Lung (tissue), 11 donors: ENCODE measurements at regions not wholly inside any gene's neighbourhood (a gene's known extent, or its start where the extent isn't known, plus 50 kb on each side); places are given as distances from the start of the nearest gene placed in this dataset.

ENCODE experiments used
- ATAC-seq: fragments of 200-7000 bp; cut with Tn5 transposase; one replicate; pipeline ENCODE4 v1.9.1; 2020; ENCODE audit warnings: moderate number of reproducible peaks; ENCODE audit not compliant: insufficient read depth, low FRiP score
- DNase-seq, 3 donors: peaks; one replicate each; pipeline ENCODE4 v3.0.0-alpha.2; 2013 to 2017
- H3K27ac ChIP-seq, 2 donors: one replicate each; pipeline ENCODE4 v1.5.1; 2013; ENCODE audit warnings: mild to moderate bottlenecking in 2 of 2, moderate library complexity in 2 of 2, control low read depth in 1 of 2, inconsistent platforms in 1 of 2, low read depth in 1 of 2, low read length in 1 of 2
- H3K27me3 ChIP-seq, 3 donors: one replicate each; pipeline ENCODE4 v1.5.1; 2013; ENCODE audit warnings: low read length in 2 of 3; ENCODE audit not compliant: control insufficient read depth in 3 of 3, insufficient read depth in 3 of 3
- H3K36me3 ChIP-seq, 4 donors: one replicate each; pipeline ENCODE4 v1.5.1; 2013; ENCODE audit warnings: low read length in 4 of 4, mild to moderate bottlenecking in 1 of 4, moderate library complexity in 1 of 4; ENCODE audit not compliant: control insufficient read depth in 4 of 4, insufficient read depth in 4 of 4
- H3K4me1 ChIP-seq, 5 donors: one replicate each; pipeline ENCODE4 v1.5.1; 2013; ENCODE audit warnings: low read length in 5 of 5, mild to moderate bottlenecking in 2 of 5, moderate library complexity in 1 of 5; ENCODE audit not compliant: control insufficient read depth in 5 of 5, insufficient read depth in 5 of 5
- H3K4me3 ChIP-seq: one replicate; pipeline ENCODE4 v1.5.1; 2013; ENCODE audit warnings: mild to moderate bottlenecking, control low read depth, moderate library complexity
- H3K9ac ChIP-seq, 2 donors: one replicate each; pipeline ENCODE4 v1.5.1; 2013; ENCODE audit warnings: low read length in 2 of 2, control low read depth in 1 of 2; ENCODE audit not compliant: insufficient read depth in 1 of 2
- H3K9me3 ChIP-seq, 4 donors: one replicate each; pipeline ENCODE4 v1.5.1; 2013; ENCODE audit warnings: low read length in 3 of 4, mild to moderate bottlenecking in 1 of 4, moderate library complexity in 1 of 4; ENCODE audit not compliant: control insufficient read depth in 4 of 4, insufficient read depth in 3 of 4
- WGBS, 2 donors: extraction: QIAGEN DNeasy Blood & Tissue Kit; methylation state at CpG; one replicate each; pipeline ENCODE4 v1.1.7; 2013; 5-methylcytosine and 5-hydroxymethylcytosine counted together
- TF ChIP-seq, protein P1 (sequence below): IDR thresholded peaks from 2 replicates; pipeline ENCODE4 v1.5.1; 2012; ENCODE audit warnings: mild to moderate bottlenecking; ENCODE audit errors: control extremely low read depth, extremely low read depth
- donor health status: control.
- donor health status: control.
- donor health status: Bipolar disorder and iron deficiency.
- donor health status: healthy.
- donor health status: DM: yes; HTN: yes; CAD: no.

- H3K27ac ChIP-seq: no peak overlapping the region
- peaks cover 0 to 7% (median 2%) of the 10 kb centered on the region in 5 donors for H3K4me1 ChIP-seq
- H3K9me3 ChIP-seq: peaks cover 0 to 10% (median 3%) of the 10 kb centered on the region in 4 donors
- no peaks in the 10 kb centered on the region for H3K36me3 ChIP-seq
- WGBS, 2 donors: 70 to 88% methylated on average over 7 of the region's 7 CpGs
- no peak for DNase-seq
- H3K4me3 ChIP-seq: no peak overlapping the region
- ATAC-seq: no peak
- no peaks in the 10 kb centered on the region for H3K27me3 ChIP-seq
- H3K9ac ChIP-seq: no peak overlapping the region
- TF ChIP-seq, protein P1, sequence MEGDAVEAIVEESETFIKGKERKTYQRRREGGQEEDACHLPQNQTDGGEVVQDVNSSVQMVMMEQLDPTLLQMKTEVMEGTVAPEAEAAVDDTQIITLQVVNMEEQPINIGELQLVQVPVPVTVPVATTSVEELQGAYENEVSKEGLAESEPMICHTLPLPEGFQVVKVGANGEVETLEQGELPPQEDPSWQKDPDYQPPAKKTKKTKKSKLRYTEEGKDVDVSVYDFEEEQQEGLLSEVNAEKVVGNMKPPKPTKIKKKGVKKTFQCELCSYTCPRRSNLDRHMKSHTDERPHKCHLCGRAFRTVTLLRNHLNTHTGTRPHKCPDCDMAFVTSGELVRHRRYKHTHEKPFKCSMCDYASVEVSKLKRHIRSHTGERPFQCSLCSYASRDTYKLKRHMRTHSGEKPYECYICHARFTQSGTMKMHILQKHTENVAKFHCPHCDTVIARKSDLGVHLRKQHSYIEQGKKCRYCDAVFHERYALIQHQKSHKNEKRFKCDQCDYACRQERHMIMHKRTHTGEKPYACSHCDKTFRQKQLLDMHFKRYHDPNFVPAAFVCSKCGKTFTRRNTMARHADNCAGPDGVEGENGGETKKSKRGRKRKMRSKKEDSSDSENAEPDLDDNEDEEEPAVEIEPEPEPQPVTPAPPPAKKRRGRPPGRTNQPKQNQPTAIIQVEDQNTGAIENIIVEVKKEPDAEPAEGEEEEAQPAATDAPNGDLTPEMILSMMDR: no peak
Measured at GRCh38 chr5:173395933-173396308, 67.7 kb upstream of the STC2 start.

GRCh38 chr5:173395257-173395932, 67.2 kb upstream of the STC2 start:
- TF ChIP-seq, protein P1: no peak
- Histone ChIP-seq H3K27me3 (no peaks in the 10 kb centered on the region), H3K36me3 (no peaks in the 10 kb centered on the region), H3K27ac (no peak overlapping the region), H3K4me1 (peaks cover 0 to 7% (median 2%) of the 10 kb centered on the region in 5 donors), H3K9ac (no peak overlapping the region), H3K4me3 (no peak overlapping the region), H3K9me3 (peaks cover 0 to 10% (median 3%) of the 10 kb centered on the region in 4 donors)
- ATAC-seq: no peak
- WGBS, 2 donors: 70 to 78% methylated on average over 6 of the region's 6 CpGs
- DNase-seq: peak in 1 of 3 donors; percentile 32

DNA sequence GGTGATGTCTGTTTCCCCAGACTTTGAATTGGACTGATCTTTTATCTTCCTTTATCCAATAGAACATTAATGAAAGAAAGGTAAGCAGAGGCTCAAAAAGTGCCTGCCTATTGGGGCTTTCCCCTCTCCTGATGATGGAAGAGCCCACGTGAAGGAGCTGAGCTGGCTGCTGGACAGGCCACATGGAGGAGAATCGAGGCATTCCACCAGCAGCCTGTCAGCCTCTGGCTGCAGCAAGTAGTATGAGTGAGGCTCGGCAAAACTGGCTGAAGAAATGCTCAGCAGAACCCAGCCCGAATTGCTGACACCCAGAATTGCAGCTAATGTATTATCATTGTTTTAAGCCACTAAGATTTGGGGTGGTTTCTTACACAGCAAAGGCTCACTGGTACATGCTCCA, 66.5 kb upstream of the STC2 start:
- H3K9me3 ChIP-seq: peaks cover 0 to 10% (median 3%) of the 10 kb centered on the region in 4 donors
- H3K27me3 ChIP-seq: no peaks in the 10 kb centered on the region
- TF ChIP-seq, protein P1: no peak
- ATAC-seq (no peak), DNase-seq (no peak)
- peaks cover 0 to 5% (median 2%) of the 10 kb centered on the region in 5 donors for H3K4me1 ChIP-seq
- no peak overlapping the region for H3K9ac ChIP-seq
- H3K4me3 ChIP-seq: no peak overlapping the region
- H3K27ac ChIP-seq: no peak overlapping the region
- WGBS, 2 donors: 72 to 91% methylated on average over 4 of the region's 4 CpGs
- no peaks in the 10 kb centered on the region for H3K36me3 ChIP-seq

DNA sequence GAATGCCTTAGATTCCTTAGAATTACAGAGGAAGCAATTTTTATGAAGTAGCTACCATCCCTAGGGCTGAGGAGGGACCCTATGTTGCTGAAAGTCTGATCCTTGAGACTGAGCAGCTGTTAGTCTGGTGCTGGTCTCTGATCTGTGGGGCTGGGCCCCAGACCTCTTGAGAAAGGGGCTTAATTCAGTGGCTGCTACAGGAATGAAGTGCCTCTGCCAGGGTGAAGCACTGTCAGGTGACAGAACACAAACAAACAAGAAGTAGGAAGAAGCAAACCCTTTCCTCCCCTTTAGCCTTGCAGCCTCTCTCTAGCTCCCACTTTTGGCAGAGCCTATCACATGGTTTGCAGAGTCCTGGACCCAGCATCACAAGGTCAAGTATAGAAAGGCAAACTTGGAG, 64.0 kb upstream of the STC2 start:
- Histone ChIP-seq H3K27ac (no peak overlapping the region), H3K9ac (no peak overlapping the region), H3K27me3 (no peaks in the 10 kb centered on the region), H3K4me1 (peaks cover 0 to 5% (median 0%) of the 10 kb centered on the region in 5 donors), H3K36me3 (no peaks in the 10 kb centered on the region), H3K4me3 (no peak overlapping the region), H3K9me3 (peaks cover 0 to 10% (median 3%) of the 10 kb centered on the region in 4 donors)
- no peak for ATAC-seq
- DNase-seq: no peak
- TF ChIP-seq, protein P1: no peak
